Loucy (cell line): ENCODE measurements at regions not wholly inside any gene's neighbourhood (a gene's known extent, or its start where the extent isn't known, plus 50 kb on each side); places are given as distances from the start of the nearest gene placed in this dataset.

Experiments
- EZH2phosphoT487 ChIP-seq: fragments of 200-600 bp; IDR thresholded peaks from 2 replicates; pipeline ENCODE4 v1.6.1; 2018; ENCODE audit warnings: antibody characterized with exemption, mild to moderate bottlenecking, moderate library complexity, borderline replicate concordance
- TF ChIP-seq, protein P1 (sequence below): fragments of 200-600 bp; sonication (generic); conservative IDR thresholded peaks from 2 replicates; pipeline ENCODE4 v1.5.1; 2014; ENCODE audit warnings: mild to moderate bottlenecking, antibody characterized with exemption, low read length

DNA sequence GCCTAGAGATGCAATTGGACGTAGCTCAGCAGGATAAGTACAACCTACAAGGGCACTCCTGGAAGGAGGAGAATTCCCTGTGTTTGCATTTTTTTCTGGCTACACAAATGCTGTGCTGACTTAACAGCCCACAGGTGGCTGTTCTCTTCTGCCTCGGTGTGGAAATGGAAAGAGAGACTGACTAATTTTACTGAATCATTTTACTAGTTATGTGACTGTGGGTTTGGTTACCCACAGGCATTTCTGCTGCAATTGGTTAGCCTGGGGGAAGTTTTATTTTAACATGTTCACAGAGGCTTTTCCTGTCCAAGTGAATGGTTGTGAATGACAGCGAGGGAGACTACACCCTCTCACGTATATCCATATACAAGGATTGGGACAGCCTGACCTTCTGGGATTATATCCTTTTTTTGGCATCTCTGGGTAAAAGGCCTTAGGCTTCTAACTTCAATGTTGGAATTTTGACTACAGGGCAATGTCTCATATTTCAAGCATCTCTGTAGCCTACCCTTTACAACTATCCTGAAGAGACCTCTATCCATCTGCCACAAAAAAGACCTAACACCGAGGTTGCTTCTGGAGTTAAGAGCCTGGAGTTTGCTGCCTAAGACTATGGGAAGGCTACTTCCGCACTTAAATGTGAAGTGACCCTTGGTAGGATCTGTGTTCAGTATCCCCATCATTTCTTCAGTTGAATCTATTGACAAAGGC, 67.2 kb upstream of the TP63 start:
- TF ChIP-seq, protein P1, sequence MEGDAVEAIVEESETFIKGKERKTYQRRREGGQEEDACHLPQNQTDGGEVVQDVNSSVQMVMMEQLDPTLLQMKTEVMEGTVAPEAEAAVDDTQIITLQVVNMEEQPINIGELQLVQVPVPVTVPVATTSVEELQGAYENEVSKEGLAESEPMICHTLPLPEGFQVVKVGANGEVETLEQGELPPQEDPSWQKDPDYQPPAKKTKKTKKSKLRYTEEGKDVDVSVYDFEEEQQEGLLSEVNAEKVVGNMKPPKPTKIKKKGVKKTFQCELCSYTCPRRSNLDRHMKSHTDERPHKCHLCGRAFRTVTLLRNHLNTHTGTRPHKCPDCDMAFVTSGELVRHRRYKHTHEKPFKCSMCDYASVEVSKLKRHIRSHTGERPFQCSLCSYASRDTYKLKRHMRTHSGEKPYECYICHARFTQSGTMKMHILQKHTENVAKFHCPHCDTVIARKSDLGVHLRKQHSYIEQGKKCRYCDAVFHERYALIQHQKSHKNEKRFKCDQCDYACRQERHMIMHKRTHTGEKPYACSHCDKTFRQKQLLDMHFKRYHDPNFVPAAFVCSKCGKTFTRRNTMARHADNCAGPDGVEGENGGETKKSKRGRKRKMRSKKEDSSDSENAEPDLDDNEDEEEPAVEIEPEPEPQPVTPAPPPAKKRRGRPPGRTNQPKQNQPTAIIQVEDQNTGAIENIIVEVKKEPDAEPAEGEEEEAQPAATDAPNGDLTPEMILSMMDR, result no peak
- TF ChIP-seq EZH2phosphoT487, result no peak
